MM.1S (cell line): ENCODE measurements at regions not wholly inside any gene's neighbourhood (a gene's known extent, or its start where the extent isn't known, plus 50 kb on each side); places are given as distances from the start of the nearest gene placed in this dataset.

Experiments
- CTCF ChIP-seq: fragments of 300-600 bp; sonication (generic); IDR thresholded peaks from 2 replicates; pipeline ENCODE4 v1.5.1; 2016; ENCODE audit warnings: antibody characterized with exemption, low read length, mixed read lengths
- EZH2 ChIP-seq: fragments of 300-600 bp; sonication (generic); optimal IDR thresholded peaks from 2 replicates; pipeline ENCODE3; 2017; ENCODE audit warnings: low read depth, mild to moderate bottlenecking, antibody characterized with exemption, low read length, mixed read lengths
- EZH2phosphoT487 ChIP-seq: fragments of 300-600 bp; sonication (generic); IDR thresholded peaks from 2 replicates; pipeline ENCODE4 v1.6.1; 2018; ENCODE audit warnings: antibody characterized with exemption, low read length

GRCh38 chr3:181250714-181251113 lies 261.2 kb upstream of the DNAJC19 start:
- TF ChIP-seq CTCF (no peak), EZH2phosphoT487 (no peak), EZH2 (no peak)
